HG02885 (cell line): ENCODE measurements at regions not wholly inside any gene's neighbourhood (a gene's known extent, or its start where the extent isn't known, plus 50 kb on each side); places are given as distances from the start of the nearest gene placed in this dataset.
"Not testable (repeated sequence)": the region's sequence is repeated elsewhere in the genome, so short reads cannot be mapped to it uniquely, and the experiment has no call there.

ENCODE experiments used
- ATAC-seq: cut with Tn5 transposase; IDR thresholded peaks from one replicate; pipeline ENCODE4 v1.9.1; 2021; ENCODE audit warnings: mild to moderate bottlenecking; ENCODE audit not compliant: unreplicated experiment, poor library complexity

DNA sequence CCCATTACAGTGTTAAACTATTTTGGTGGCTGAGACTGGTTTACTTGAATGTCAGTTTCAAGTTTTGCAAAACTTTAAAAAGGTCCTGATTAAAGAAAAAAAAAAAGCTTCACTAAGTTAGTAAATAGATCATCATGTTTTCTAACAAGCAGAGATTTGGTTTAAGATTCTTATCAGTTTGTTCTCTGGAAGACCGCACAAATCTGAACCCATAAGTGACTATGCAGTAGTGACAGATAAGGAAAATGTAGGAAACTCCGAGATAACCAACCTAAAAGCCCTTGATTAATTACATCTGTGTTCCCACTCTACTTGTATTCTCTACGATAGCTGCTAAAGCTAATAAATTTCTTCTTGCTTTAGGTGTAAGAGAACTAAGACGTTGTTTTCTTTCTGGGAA lies 1799.8 kb upstream of the ADGRL3 start:
- ATAC-seq, result no peak

DNA sequence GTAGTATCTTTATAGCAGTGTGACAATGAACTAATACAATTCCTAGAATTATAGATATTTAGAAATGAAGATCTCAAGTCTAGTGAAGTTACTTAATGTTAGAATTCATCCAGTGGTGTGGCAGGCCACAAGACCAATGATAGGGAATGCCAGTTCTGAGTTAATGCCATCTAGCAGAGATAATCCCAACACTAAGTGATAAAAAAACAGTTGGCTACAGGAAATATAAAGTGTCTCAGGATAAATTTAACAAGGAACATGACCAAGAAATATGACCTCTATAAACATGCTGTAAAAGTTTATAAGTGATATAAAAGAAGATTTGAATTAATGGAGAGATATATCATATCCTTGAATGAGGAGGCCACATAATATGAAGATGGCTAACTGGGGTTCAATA lies 1790.5 kb upstream of the ADGRL3 start:
- no peak for ATAC-seq

DNA sequence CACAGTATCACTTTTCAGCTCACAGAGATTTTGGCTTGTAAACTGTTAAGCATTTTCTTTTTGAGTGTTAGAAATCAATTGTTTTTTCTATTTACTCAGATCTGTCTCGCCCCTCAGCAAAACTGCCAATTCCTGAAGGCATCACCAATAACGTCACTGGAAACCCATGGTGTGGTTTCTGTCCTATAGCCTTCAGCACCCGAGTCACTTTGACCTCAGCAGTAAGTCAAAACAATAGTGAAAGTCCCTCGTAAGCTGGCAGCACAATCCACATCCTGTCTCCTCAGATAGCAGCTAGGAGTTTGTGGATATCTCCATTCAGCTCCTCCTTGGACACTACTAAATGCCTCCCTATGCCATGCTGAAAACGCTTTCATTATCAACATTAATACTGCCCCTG lies 1787.4 kb upstream of the ADGRL3 start:
- ATAC-seq, result no peak

DNA sequence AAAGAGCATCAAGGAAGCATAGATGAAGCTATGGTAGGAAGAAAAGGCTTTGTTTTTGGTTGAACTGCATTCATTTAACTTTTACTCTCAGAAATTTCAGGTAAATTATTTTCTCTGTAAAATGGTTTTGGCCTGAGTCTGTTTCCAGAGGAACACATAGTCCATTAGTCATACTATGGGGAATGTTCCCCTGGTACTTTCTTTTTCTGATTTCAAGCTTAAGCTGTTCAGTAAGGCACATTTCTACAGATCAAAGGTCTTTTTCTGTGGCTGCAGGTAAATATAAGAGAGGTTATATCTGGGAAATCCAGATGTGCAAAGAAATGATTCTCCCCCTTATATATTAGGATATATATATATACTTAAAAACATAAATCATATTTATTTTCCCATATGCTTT lies 1744.4 kb upstream of the ADGRL3 start:
- no peak for ATAC-seq

DNA sequence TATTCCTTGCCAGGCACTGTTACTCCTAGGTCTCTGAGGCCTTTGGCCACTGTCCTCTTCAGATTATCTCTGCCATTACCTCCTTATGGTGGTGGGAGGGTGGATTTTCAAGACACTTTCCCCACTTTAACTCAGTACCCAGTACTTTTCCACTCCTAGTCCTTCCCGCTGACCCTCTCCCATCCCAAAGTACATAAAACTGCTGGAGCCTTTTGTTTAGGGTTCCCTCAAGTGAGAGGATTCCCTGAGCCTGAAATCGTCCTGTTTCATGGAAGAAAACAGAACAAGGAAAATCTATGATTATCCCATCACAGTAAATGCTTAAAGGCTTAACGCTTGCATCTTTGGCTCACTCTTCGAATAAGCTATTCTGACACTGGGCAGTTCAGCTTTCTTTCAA lies 1742.5 kb upstream of the ADGRL3 start:
- ATAC-seq, result no peak

DNA sequence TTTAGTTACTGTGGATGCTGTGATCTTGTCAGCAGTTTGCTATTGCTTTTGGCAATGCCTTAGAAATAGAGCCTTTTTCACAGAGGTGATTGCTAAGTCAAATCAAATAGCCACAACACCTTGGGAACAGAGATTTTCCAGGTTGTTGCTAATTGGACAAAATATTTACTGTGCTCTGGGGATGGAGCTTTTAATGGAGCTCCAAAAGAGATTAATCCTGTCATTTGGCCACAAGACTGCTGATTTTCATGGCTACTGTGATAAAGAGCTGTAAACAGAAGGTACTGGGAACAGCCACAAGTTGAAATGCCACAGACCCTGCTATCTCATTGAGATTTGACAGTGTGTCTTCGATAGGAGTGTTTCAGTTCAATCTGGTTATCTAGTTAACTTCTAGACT lies 1715.2 kb upstream of the ADGRL3 start:
- ATAC-seq, result no peak

DNA sequence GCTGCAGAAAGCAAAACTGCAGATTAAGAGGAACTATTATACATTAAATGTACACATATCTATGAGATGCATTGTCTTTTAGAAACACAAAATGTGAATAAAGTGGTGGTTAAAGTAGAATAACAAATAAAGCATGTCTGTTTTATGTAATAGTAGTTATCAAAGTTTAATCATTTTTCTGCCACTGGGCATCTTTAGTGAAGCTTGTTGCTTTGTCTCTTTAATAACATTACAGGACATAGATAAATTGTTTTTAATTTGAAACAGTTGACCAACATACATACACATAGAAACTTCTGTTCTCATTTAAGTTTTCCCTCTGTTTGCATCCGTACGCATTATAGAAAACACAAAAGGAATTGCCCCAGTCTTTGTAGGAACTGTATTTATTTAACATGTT lies 1700.0 kb upstream of the ADGRL3 start:
- ATAC-seq, result no peak

DNA sequence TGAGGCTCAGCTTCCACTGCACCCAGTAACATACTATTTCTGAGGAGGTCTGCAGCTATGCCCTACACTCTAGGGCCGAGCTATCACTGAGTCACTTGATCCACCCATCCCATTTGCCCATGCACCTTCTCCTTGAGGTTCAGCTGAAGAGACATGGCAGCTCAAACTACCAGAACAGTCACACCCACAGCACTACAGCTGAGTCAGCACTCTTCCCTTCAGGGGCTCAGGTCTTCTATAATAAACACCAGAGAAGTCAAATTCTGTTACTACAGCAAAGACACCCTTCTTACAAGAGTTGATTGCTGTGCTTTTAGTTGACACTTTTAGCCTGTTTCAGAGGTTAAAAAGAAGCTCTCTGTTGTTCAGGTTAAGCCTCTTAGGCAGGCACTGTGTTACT lies 1696.4 kb upstream of the ADGRL3 start:
- no peak for ATAC-seq

DNA sequence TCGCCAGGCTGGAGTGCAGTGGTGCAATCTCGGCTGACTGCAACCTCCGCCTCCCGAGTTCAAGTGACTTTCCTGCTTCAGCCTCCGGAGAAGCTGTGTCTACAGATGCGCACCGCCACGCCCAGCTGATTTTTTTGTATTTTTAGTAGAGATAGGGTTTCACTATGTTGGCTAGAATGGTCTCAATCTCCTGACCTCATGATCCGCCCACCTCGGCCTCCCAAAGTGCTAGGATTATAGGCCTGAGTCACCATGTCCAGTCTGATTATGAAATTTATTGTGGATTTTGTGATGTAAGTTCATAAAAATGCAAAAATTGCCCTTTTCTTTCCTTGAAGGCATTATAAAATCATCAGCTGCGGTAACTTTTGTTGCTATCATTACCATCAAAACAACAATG lies 1688.3 kb upstream of the ADGRL3 start:
- not testable (repeated sequence) for ATAC-seq

DNA sequence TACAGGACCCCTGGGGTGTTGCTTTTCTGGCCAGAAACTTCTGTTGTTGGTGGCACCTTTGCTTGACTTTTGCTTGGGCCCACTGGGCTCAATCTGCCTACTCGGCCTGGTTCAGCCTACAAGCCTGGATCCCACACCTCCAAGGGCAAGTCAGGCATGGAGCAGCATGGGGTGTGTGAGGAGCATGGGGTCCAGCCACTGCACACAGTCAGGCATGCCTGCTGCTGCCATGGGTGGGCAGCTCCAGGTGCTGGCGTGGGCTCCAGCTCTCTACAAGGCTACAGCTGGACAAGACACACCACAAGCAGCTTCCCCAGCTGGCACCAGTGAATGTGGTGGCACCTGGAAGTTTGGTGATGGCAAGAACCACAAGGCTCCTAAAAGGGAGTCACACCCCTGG lies 1683.1 kb upstream of the ADGRL3 start:
- ATAC-seq, result no peak

DNA sequence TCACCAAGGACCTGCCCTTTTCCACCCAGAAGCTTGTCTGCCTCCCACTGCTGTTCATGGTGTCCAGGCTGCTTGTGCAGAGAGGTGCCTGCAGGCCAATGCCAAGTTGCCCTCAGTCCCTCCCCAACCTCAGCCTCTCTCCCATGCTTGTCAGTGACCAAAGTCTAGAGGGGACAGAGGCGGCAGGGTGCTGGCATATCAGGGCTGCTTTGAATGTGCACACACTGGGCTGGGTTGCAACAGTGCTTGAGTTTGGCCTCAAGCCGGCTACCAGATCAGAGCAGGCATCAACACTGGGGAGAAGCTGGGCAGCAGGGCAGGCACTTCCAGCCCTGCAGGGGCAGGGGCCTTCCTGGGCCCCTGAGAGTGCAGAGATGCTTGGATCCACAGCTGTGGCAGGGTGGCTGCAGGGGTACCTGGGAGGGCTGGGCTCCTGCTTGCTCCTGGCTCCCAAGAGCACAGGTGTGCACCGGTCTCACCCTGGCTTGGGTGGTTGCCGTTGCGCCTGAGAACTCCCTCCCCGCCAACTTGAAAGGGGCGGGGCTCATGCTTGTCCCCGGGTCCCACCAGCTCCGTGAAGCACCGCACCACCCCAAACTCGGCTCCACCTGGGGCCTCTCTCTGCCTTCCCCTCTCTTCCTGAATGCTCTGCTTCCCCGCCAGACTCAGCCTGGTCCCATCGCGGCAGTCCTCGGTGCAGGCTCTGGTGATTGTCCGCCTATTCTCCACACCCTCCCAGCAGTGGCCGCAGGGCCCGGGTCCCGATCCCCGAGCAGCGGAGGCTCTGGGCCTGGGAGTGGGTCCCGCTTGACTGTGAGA lies 1681.9 kb upstream of the ADGRL3 start:
- no peak for ATAC-seq

DNA sequence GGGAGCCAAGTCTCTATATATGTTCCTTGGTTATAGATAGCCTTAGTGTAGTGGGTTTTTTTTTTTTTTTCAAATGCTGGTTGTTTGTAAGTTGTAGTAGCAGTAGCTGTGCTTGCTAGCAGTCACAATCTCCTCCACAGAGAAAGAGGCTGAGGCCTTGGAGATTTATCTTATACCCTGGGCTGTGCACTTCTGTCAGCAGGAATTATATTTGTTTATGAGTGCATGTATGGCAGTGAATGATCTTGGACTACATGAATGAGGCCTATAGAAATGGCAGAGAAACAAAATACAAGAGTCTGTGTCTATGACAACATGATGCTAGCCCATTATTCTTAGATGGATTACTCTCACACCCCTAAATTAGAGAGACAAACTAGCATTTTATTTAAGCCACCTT lies 1674.2 kb upstream of the ADGRL3 start:
- no peak for ATAC-seq

DNA sequence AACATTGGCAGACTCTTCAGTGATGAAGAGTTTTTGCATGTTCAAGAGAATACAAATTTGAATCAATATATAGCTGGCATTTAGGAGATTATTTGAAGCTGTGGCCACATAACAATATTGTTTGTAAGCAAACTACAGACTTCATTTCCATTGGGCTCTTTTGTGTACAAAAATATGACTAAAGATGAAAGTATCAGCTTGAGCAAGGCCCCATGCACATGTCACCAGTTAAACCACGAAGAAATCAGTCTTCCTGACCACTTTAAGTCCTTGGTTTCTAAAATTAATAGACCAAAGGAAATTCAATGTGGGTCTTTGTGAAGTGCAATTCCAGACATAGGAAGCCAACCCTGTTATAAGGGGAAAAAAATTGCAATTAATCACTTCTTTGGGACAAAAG lies 1664.6 kb upstream of the ADGRL3 start:
- ATAC-seq, result no peak

DNA sequence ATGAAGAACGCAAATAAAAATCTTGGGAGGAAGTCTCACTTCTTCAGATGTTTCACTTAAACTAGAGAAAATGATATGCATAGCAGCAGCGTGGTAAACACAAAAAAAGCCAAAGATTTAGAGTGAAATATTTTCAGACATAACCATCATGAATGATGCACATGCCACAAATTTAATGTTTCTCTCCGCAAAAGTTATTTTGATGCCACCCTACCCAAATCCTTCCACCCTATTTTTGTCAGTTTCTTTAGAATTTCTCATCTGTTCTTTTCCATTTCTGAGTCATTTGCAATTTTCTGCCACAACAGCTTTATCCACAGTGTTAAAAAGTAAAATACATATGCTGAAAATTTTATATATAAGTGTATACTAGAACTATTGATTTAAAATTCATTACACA lies 1663.7 kb upstream of the ADGRL3 start:
- no peak for ATAC-seq

DNA sequence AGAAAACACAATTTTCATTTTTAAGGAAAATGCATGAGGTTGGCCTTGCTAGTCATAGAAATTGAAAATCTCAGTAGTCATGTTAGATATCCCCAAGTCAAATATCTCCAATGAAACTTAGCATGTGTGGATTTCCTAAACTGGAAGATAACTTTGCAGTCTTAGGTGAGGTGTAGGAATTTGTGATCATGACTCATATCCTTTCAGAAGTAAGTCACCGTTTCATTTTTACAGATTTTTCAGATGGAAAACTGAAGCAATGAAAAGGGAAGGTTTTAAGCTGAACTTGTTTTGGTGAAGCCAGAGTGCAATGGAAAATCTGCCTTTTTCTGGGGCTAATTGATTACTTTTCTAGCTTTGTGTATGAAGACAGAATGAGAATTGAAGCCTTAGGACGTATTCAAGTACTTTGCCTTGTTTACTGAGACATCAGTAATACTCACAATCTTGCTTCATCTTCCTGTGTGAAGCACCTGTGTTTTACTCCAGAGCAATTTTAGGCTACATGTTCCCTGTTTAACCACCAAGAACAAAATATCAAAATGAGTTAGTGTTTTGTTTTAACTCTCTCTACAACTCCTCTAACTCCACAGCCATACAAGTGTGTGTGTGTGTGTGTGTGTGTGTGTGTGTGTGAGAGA lies 1662.8 kb upstream of the ADGRL3 start:
- no peak for ATAC-seq

DNA sequence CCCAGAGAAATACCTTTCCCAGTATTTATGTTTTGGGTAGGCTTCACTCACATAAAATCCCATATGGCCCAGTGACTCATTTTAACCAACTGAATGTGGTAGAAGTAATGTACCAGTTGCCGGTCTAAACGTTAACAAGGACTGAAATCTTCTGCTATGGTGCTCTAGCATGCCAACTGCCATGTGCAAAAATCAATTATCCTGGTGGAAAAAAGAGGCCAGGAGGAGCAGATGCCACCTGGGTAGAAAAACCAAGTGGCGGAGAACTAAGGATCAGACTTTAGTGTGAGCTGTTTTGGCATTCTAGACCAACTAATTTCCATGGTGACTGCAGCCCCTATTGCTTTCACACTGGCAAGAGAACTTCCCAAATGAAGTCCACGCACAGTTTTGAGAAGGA lies 1660.7 kb upstream of the ADGRL3 start:
- ATAC-seq, result no peak

DNA sequence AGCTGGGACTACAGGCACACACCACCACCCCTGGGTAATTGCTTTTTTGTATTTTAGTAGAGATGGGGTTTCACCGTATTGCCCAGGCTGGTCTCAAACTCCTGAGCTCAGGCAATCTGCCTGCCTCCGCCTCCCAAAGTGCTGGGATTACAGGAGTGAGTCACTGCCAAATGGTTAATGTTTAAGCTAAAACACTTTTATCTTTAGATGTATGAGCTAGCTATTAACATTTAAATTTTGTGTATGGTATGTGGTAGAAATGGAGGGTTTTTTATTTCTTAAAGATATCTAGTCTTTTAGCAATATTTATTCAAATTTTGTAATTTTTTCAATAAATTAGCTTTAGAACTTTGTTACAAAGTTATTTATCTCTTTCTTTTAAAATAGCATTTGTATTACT lies 1659.8 kb upstream of the ADGRL3 start:
- ATAC-seq, result no peak

DNA sequence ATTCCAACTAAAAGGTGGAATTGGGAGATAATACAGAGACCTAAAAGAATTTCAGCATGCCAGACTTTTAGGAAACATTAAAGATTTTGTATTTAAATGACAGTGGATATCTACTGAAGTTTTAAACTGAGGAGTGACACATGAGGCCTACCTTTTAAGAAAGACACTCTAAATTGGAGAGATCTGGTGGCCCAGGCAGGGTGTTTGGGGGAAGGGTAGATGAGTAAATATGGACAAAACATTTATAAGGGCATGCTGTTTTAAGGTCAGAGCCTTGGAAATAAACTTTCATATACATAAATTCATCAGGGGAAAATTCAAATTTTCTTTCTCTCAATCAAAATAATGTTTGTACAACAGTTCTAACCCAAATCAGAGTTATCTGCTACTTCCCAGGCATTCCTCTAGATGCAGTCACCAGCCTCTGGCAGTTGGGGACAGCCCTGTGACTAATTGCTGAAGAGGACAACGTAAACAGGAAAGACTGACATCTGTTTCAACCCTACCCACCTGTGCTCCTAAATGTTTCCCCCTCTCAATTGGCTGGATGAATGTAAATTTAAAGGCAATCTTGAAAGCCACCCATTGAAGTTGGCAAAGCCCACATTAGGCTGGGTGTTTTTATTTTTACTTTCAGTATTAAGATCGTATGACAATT lies 1646.9 kb upstream of the ADGRL3 start:
- ATAC-seq, result peak; percentile 82

DNA sequence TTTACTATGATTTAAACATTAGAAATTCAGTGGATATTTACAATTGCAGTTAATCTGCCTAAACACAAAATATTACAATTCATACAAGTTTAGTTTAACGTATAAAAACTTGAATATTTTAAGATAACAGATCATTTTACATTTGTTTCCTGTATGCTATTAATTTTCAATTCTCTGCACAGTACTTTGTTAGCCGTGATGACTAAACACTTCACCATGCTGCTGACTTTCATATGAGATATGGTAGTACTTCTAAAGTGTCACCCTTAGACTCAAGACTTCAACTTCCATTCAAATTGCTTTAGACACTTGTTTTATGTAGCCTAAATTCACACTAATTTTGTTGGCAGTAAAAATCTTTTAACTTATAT lies 1646.4 kb upstream of the ADGRL3 start:
- ATAC-seq, result peak; percentile 45

DNA sequence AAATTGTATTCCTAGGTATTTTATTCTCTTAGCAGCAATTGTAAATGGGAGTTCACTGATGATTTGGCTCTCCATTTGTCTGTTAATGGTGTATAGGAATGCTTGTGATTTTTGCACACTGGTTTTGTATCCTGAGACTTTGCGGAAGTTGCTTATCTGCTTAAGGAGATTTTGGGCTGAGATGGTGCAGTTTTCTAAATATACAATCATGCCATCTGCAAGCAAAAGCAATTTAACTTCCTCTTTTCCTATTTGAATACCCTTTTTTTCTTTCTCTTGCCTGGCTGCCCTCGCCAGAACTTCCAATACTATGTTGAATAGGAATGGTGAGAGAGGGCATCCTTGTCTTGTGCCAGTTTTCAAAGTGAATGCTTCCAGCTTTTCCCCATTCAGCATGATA lies 1643.9 kb upstream of the ADGRL3 start:
- ATAC-seq, result not testable (repeated sequence)

DNA sequence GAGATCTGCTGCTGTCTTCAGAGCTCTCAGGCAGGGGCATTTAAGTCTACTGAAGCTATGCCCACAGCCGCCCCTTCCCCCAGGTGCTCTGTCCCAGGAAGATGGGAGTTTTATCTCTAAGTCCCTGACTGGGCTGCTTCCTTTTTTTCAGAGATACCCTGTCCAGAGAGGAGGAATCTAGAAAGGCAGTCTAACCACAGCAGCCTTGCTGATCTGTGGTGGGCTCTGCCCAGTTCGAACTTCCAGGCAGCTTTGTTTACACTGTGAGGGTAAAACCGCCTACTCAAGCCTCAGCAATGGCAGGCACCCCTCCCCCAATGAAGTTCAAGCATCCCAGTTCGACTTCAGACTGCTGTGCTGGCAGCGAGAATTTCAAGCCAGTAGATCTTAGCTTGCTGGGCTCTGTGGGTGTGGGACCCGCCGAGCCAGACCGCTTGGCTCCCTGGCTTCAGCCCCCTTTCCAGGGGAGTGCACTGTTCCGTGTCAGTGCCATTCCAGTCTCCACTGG lies 1639.9 kb upstream of the ADGRL3 start:
- not testable (repeated sequence) for ATAC-seq
